OCI-LY1 (cell line): ENCODE measurements at regions not wholly inside any gene's neighbourhood (a gene's known extent, or its start where the extent isn't known, plus 50 kb on each side); places are given as distances from the start of the nearest gene placed in this dataset.
"Not testable (repeated sequence)": the region's sequence is repeated elsewhere in the genome, so short reads cannot be mapped to it uniquely, and the experiment has no call there.

ENCODE experiments used
- EZH2 ChIP-seq: fragments of 200-600 bp; sonication (generic), shearing (Covaris generic); IDR thresholded peaks from 2 replicates; pipeline ENCODE4 v1.8.0; 2017; ENCODE audit warnings: borderline replicate concordance, mixed run types, mild to moderate bottlenecking, antibody characterized with exemption, low read length, moderate library complexity, mixed read lengths
- TF ChIP-seq, protein P1 (sequence below): fragments of 200-600 bp; sonication (generic), shearing (Covaris generic); IDR thresholded peaks from 2 replicates; pipeline ENCODE4 v1.5.1; 2017; ENCODE audit warnings: mild to moderate bottlenecking, antibody characterized with exemption, low read length, moderate library complexity, mixed read lengths

DNA sequence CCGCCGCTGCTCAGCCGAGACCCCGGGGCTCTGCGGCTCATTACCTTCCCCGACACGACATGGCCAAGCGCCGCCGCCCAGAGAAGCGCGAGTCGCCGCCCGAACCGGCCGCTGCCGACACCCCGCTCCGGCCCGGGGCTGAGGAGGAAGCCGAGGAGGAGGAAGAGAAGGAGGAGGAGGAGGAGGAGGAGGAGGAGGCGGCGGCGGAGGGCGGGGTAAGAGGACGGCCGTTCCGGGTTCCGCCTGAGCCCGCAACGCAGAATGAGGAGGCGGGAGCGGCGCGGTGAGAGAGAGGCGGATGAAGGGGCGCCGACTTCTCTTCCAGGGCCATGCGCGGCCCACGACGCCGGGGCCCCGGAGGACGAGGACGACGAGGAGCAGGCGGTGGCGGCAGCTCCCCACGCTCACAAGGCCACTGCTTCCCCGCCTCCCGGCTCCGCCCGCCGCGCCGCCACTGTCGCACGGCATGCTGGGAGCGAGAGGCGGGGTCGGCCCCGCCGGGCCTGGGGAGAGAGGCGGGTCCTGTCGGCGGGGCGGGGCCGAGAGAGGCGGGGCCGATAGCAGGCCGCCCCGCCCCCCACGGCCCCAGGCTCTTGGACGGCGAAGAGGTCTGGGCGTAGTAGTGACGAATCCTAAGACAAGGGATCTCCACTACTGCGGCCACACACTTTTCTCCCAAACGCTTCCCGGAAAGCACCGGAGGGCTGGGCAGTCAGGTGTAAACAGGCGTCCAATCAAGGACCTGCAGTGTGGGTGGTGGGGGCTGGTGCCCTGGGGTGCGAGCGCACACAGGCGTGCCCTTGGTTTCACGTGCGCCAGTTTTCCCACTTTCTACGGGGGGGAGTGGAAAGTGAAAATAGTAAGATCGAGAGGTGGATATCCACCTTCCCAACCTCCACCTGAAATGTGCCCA, 67.9 kb upstream of the SPN start:
- TF ChIP-seq, protein P1, sequence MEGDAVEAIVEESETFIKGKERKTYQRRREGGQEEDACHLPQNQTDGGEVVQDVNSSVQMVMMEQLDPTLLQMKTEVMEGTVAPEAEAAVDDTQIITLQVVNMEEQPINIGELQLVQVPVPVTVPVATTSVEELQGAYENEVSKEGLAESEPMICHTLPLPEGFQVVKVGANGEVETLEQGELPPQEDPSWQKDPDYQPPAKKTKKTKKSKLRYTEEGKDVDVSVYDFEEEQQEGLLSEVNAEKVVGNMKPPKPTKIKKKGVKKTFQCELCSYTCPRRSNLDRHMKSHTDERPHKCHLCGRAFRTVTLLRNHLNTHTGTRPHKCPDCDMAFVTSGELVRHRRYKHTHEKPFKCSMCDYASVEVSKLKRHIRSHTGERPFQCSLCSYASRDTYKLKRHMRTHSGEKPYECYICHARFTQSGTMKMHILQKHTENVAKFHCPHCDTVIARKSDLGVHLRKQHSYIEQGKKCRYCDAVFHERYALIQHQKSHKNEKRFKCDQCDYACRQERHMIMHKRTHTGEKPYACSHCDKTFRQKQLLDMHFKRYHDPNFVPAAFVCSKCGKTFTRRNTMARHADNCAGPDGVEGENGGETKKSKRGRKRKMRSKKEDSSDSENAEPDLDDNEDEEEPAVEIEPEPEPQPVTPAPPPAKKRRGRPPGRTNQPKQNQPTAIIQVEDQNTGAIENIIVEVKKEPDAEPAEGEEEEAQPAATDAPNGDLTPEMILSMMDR, result not testable (repeated sequence)
- TF ChIP-seq EZH2, result not testable (repeated sequence)
